Colonic mucosa (tissue), 4 donors: ENCODE measurements at regions not wholly inside any gene's neighbourhood (a gene's known extent, or its start where the extent isn't known, plus 50 kb on each side); places are given as distances from the start of the nearest gene placed in this dataset.

Experiments used
- DNase-seq: peaks from one replicate; pipeline ENCODE4 v3.0.0-alpha.2; 2020
- H3K27ac ChIP-seq: fragments of 200-600 bp; one replicate; pipeline ENCODE4 v1.8.0; 2021
- H3K27me3 ChIP-seq: fragments of 200-600 bp; one replicate; pipeline ENCODE4 v1.8.0; 2021
- H3K36me3 ChIP-seq: fragments of 200-600 bp; one replicate; pipeline ENCODE4 v1.8.0; 2021
- H3K4me1 ChIP-seq: fragments of 200-600 bp; one replicate; pipeline ENCODE4 v1.8.0; 2021; ENCODE audit warnings: mild to moderate bottlenecking
- H3K4me3 ChIP-seq: fragments of 200-600 bp; one replicate; pipeline ENCODE4 v1.8.0; 2021
- H3K9ac ChIP-seq, 2 donors: one replicate each; pipeline ENCODE4 v1.7.0; 2013; ENCODE audit warnings: control low read depth in 2 of 2, low read depth in 2 of 2, low read length in 2 of 2
- H3K9me3 ChIP-seq: fragments of 200-600 bp; one replicate; pipeline ENCODE4 v1.8.0; 2021
- intact Hi-C: fragments of 100-400 bp; cut with DNase I; formaldehyde crosslinking; loops from one replicate; pipeline ENCODE4 v1.14.1; 2022
- TF ChIP-seq, protein P1 (sequence below): fragments of 200-600 bp; IDR thresholded peaks from one replicate; pipeline ENCODE4 v1.8.0; 2022; ENCODE audit warnings: antibody characterized with exemption, mild to moderate bottlenecking
- donor health status: healthy.
- donor health status: DM: no; HTN: no; CAD: no.
- donor health status: DM: no; HTN: no; CAD: no.

- Histone ChIP-seq H3K4me1 (no peaks in the 10 kb centered on the region), H3K4me3 (no peak overlapping the region), H3K9me3 (no peaks in the 10 kb centered on the region), H3K27me3 (no peaks in the 10 kb centered on the region), H3K27ac (no peak overlapping the region), H3K36me3 (no peaks in the 10 kb centered on the region), H3K9ac (no peak overlapping the region)
- TF ChIP-seq, protein P1, sequence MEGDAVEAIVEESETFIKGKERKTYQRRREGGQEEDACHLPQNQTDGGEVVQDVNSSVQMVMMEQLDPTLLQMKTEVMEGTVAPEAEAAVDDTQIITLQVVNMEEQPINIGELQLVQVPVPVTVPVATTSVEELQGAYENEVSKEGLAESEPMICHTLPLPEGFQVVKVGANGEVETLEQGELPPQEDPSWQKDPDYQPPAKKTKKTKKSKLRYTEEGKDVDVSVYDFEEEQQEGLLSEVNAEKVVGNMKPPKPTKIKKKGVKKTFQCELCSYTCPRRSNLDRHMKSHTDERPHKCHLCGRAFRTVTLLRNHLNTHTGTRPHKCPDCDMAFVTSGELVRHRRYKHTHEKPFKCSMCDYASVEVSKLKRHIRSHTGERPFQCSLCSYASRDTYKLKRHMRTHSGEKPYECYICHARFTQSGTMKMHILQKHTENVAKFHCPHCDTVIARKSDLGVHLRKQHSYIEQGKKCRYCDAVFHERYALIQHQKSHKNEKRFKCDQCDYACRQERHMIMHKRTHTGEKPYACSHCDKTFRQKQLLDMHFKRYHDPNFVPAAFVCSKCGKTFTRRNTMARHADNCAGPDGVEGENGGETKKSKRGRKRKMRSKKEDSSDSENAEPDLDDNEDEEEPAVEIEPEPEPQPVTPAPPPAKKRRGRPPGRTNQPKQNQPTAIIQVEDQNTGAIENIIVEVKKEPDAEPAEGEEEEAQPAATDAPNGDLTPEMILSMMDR: no peak
- DNase-seq: no peak
- intact Hi-C loops: no loop called here
These were observed 788.2 kb downstream of the MED13L start for GRCh38 chr12:115489253-115489652.

DNA sequence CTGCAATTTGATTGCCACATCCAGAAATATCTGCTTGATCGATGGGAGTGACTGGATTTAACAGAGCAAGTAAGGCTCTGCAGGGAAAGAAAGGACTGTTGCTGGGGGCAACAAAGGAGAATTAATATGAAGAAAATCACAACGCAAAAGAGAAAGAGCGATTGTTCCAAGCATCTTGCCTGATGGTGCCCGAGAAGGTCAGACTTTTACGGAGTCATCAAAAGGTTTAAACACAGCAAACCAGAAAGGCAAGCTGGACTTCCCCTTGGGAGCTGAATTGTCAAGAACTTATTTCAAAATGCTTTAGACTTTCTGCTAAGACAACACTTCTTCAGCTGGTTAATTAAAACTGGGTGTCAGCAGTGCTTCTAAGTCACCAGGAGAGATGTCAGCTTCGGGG lies 791.5 kb downstream of the MED13L start:
- no peak overlapping the region for H3K27ac ChIP-seq
- no peaks in the 10 kb centered on the region for H3K27me3 ChIP-seq
- intact Hi-C loops: no loop called here
- TF ChIP-seq, protein P1: no peak
- no peak for DNase-seq
- no peak overlapping the region for H3K4me3 ChIP-seq
- no peaks in the 10 kb centered on the region for H3K36me3 ChIP-seq
- no peaks in the 10 kb centered on the region for H3K4me1 ChIP-seq
- H3K9ac ChIP-seq: no peak overlapping the region
- no peaks in the 10 kb centered on the region for H3K9me3 ChIP-seq

- H3K36me3 ChIP-seq: no peaks in the 10 kb centered on the region
- intact Hi-C loops: no loop called here
These were observed 792.0 kb downstream of the MED13L start for GRCh38 chr12:115485503-115485902.

GRCh38 chr12:115482943-115483342 lies 794.5 kb downstream of the MED13L start:
- TF ChIP-seq, protein P1: no peak
- no peaks in the 10 kb centered on the region for H3K4me1 ChIP-seq
- no peak overlapping the region for H3K9ac ChIP-seq
- no peak overlapping the region for H3K4me3 ChIP-seq
- H3K27ac ChIP-seq: no peak overlapping the region
- DNase-seq: no peak
- intact Hi-C loops: no loop called here
- no peaks in the 10 kb centered on the region for H3K36me3 ChIP-seq
- H3K27me3 ChIP-seq: no peaks in the 10 kb centered on the region
- H3K9me3 ChIP-seq: no peaks in the 10 kb centered on the region

More at GRCh38 chr12:115485503-115485902, 792.0 kb downstream of the MED13L start:
- Histone ChIP-seq H3K27me3 (no peaks in the 10 kb centered on the region), H3K9me3 (no peaks in the 10 kb centered on the region), H3K4me1 (no peaks in the 10 kb centered on the region), H3K9ac (no peak overlapping the region), H3K4me3 (no peak overlapping the region), H3K27ac (no peak overlapping the region)
- DNase-seq: no peak
- TF ChIP-seq, protein P1: no peak

GRCh38 chr12:115481141-115481540 lies 796.4 kb downstream of the MED13L start:
- H3K27me3 ChIP-seq: no peaks in the 10 kb centered on the region
- DNase-seq: no peak
- intact Hi-C loops: no loop called here
- H3K27ac ChIP-seq: no peak overlapping the region
- no peaks in the 10 kb centered on the region for H3K4me1 ChIP-seq
- H3K9me3 ChIP-seq: no peaks in the 10 kb centered on the region
- TF ChIP-seq, protein P1: no peak
- no peak overlapping the region for H3K4me3 ChIP-seq
- no peaks in the 10 kb centered on the region for H3K36me3 ChIP-seq
- no peak overlapping the region for H3K9ac ChIP-seq

DNA sequence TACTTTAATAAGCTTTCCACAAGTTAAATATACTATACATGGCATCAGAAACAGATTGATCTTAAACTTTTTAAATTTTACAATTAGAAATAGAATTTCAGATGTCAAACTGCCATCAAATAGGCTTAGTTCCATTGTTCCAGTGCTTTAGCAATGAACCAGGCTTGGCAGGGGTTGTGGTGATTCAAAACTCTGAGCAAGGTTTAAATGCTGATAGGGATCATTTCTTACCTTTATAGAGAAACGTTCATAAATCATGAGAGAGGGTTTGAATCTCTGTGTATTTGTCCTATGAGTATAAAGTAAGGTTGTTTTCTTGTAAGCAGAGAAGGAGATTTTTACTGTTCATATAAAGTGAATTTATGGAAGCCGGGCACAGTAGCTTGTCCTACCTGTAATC lies 794.5 kb upstream of the TBX3 start:
- intact Hi-C loops: loop anchor here (10.0 kb wide), 1 partner anchor 794 kb away; the partner anchor contains the start of gene TBX3
- H3K27me3 ChIP-seq: no peaks in the 10 kb centered on the region

More for the DNA sequence above, 794.5 kb upstream of the TBX3 start:
- H3K4me3 ChIP-seq: no peak overlapping the region
- H3K36me3 ChIP-seq: no peaks in the 10 kb centered on the region
- H3K9ac ChIP-seq: no peak overlapping the region
- H3K4me1 ChIP-seq: no peaks in the 10 kb centered on the region
- TF ChIP-seq, protein P1: no peak
- DNase-seq: no peak
- no peaks in the 10 kb centered on the region for H3K9me3 ChIP-seq
- H3K27ac ChIP-seq: no peak overlapping the region
